Fibroblast of pulmonary artery (primary cell): ENCODE measurements at regions not wholly inside any gene's neighbourhood (a gene's known extent, or its start where the extent isn't known, plus 50 kb on each side); places are given as distances from the start of the nearest gene placed in this dataset.
"Not testable (repeated sequence)": the region's sequence is repeated elsewhere in the genome, so short reads cannot be mapped to it uniquely, and the experiment has no call there.

Experiments used
- DNase-seq: peaks from one replicate; pipeline ENCODE4 v3.0.0-alpha.2; 2010; ENCODE audit warnings: low read depth
- H3K4me3 ChIP-seq: replicated peaks from 2 replicates; pipeline ENCODE4 v1.5.1; 2011; ENCODE audit warnings: low read depth, mild to moderate bottlenecking, control low read depth, low read length, moderate library complexity
- TF ChIP-seq, protein P1 (sequence below): IDR thresholded peaks from 2 replicates; pipeline ENCODE4 v1.5.1; 2011; ENCODE audit warnings: mild to moderate bottlenecking, control low read depth, low read length, inconsistent platforms; ENCODE audit errors: missing control alignments

GRCh38 chr7:84908196-84908793 lies 278.6 kb downstream of the SEMA3D start:
- TF ChIP-seq, protein P1, sequence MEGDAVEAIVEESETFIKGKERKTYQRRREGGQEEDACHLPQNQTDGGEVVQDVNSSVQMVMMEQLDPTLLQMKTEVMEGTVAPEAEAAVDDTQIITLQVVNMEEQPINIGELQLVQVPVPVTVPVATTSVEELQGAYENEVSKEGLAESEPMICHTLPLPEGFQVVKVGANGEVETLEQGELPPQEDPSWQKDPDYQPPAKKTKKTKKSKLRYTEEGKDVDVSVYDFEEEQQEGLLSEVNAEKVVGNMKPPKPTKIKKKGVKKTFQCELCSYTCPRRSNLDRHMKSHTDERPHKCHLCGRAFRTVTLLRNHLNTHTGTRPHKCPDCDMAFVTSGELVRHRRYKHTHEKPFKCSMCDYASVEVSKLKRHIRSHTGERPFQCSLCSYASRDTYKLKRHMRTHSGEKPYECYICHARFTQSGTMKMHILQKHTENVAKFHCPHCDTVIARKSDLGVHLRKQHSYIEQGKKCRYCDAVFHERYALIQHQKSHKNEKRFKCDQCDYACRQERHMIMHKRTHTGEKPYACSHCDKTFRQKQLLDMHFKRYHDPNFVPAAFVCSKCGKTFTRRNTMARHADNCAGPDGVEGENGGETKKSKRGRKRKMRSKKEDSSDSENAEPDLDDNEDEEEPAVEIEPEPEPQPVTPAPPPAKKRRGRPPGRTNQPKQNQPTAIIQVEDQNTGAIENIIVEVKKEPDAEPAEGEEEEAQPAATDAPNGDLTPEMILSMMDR: no peak
- DNase-seq: no peak
- no peak overlapping the region for H3K4me3 ChIP-seq

GRCh38 chr7:84906889-84907288 lies 280.0 kb downstream of the SEMA3D start:
- DNase-seq: no peak
- TF ChIP-seq, protein P1: no peak
- no peak overlapping the region for H3K4me3 ChIP-seq

DNA sequence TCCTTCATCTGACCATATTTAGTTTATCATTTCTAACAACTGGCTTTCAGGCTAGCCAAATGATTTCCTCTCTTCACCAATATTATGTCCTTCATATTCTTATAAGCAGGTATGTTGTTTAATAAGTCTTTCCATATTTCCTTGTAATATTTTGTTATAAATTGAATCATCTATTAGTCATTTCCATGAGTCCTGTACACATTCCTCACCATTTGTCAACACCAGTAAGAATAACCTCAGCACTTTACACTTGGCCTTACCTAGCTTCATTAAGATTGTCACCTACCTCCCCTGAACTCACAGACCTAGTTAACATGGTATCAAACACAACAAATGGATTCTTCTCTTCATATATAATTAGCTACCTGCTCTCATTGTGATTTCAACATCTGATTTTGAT lies 282.3 kb downstream of the SEMA3D start:
- H3K4me3 ChIP-seq: no peak overlapping the region
- no peak for DNase-seq
- TF ChIP-seq, protein P1: no peak

- DNase-seq: no peak
- H3K4me3 ChIP-seq: no peak overlapping the region
- TF ChIP-seq, protein P1: no peak
Observed at GRCh38 chr7:84901366-84901765, 285.5 kb downstream of the SEMA3D start.

DNA sequence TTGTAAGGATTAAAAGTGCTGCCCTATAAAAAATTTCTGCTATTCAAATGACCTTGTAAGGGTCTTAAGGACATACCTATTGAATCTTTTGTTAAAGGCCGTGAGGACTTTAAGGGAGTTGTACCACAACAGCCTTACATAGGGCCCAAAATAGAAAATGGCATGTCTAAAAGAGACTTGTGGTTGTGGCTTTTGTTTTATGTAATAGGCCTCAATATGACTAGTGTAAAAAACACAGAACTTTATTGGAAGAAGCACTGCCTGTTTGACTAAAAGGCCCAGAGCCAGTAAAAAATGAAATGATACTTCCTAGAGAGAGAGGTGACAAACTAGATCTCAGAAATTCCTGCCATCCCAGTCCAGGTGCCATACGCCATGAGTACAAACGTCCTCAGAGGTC lies 286.6 kb downstream of the SEMA3D start:
- TF ChIP-seq, protein P1: no peak
- H3K4me3 ChIP-seq: no peak overlapping the region
- DNase-seq: no peak

DNA sequence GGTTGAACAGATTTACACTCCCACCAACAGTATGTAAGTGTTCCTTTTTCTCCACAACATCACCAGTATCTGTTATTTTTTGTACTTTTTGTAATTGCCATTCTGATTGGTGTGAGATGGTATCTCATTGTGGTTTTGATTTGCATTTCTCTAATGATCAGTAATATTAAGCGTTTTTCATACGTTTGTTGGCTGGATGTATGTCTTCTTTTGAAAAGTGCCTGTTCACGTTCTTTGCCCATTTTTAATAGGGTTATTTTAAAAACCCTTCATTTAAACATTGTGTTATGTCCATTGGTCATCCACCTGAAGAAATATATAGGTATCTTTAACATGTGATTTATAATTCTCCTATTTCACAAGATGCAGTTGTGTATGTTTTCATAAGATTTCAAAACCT lies 291.3 kb downstream of the SEMA3D start:
- TF ChIP-seq, protein P1: no peak
- no peak overlapping the region for H3K4me3 ChIP-seq
- no peak for DNase-seq

DNA sequence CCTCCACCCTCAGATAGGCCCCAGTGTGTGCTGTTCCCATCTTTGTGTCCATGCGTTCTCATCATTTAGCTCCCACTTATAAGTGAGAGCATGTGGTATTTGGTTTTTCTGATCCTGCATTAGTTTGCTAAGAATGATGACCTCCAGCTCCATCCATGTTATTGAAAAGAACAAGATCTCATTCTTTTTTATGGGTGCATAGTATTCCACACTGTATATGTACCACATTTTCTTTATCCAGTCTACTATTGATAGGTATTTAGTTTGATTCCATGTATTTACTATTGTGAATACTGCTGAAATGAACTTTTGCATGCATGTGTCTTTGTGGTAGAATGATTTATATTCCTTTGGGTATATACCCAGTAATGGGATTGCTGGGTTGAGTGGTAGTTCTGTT lies 303.3 kb downstream of the SEMA3D start:
- DNase-seq: not testable (repeated sequence)

GRCh38 chr7:84880326-84880997 lies 306.4 kb downstream of the SEMA3D start:
- H3K4me3 ChIP-seq, DNase-seq: not testable (repeated sequence)

More for the DNA sequence above, 303.3 kb downstream of the SEMA3D start:
- not testable (repeated sequence) for H3K4me3 ChIP-seq
